ENCODE measurements at regions not wholly inside any gene's neighbourhood (a gene's known extent, or its start where the extent isn't known, plus 50 kb on each side); places are given as distances from the start of the nearest gene placed in this dataset.
"Not testable (repeated sequence)": the region's sequence is repeated elsewhere in the genome, so short reads cannot be mapped to it uniquely, and the experiment has no call there.

GRCh38 chr4:156545003-156545785 is 426.4 kb downstream of the PDGFC start:
- DNase-seq (ENCODE audit: low read depth), result peak; percentile 53

- DNase-seq (ENCODE audit: low read depth), result no peak
Measured at GRCh38 chr4:156539376-156539775, 432.2 kb downstream of the PDGFC start.

- DNase-seq (ENCODE audit: low read depth), result no peak
Measured at GRCh38 chr4:156538651-156539257, 432.8 kb downstream of the PDGFC start.

- no peak for DNase-seq (ENCODE audit: low read depth)
Measured at GRCh38 chr4:156538210-156538609, 433.4 kb downstream of the PDGFC start.

GRCh38 chr4:156537286-156537685 is 434.3 kb downstream of the PDGFC start:
- DNase-seq (ENCODE audit: low read depth), result no peak

- DNase-seq (ENCODE audit: low read depth), result no peak
Measured at GRCh38 chr4:156536661-156537060, 434.9 kb downstream of the PDGFC start.

- no peak for DNase-seq (ENCODE audit: low read depth)
Measured at GRCh38 chr4:156534205-156534604, 437.4 kb downstream of the PDGFC start.

GRCh38 chr4:156528216-156528615 is 443.4 kb downstream of the PDGFC start:
- peak; percentile 7 for DNase-seq (ENCODE audit: low read depth)

- no peak for DNase-seq (ENCODE audit: low read depth)
Measured at GRCh38 chr4:156527237-156527993, 444.2 kb downstream of the PDGFC start.

GRCh38 chr4:156523991-156524390 is 447.6 kb downstream of the PDGFC start:
- no peak for DNase-seq (ENCODE audit: low read depth)

- DNase-seq (ENCODE audit: low read depth), result no peak
Measured at GRCh38 chr4:156523492-156523891, 448.1 kb downstream of the PDGFC start.

GRCh38 chr4:156521631-156522030 is 450.0 kb downstream of the PDGFC start:
- DNase-seq (ENCODE audit: low read depth), result no peak

GRCh38 chr4:156517956-156518355 is 453.6 kb downstream of the PDGFC start:
- DNase-seq (ENCODE audit: low read depth), result no peak

- no peak for DNase-seq (ENCODE audit: low read depth)
Measured at GRCh38 chr4:156517546-156517945, 454.1 kb downstream of the PDGFC start.

- no peak for DNase-seq (ENCODE audit: low read depth)
Measured at GRCh38 chr4:156516698-156517097, 454.9 kb downstream of the PDGFC start.

GRCh38 chr4:156515295-156515694 is 456.3 kb downstream of the PDGFC start:
- DNase-seq (ENCODE audit: low read depth), result peak; percentile 15

- no peak for DNase-seq (ENCODE audit: low read depth)
Measured at GRCh38 chr4:156512622-156513021, 459.0 kb downstream of the PDGFC start.

- DNase-seq (ENCODE audit: low read depth), result not testable (repeated sequence)
Measured at GRCh38 chr4:156509921-156510320, 461.7 kb downstream of the PDGFC start.

- DNase-seq (ENCODE audit: low read depth), result peak; percentile 87
Measured at GRCh38 chr4:156505341-156505955, 466.2 kb downstream of the PDGFC start.

- DNase-seq (ENCODE audit: low read depth), result no peak
Measured at GRCh38 chr4:156503119-156503518, 468.5 kb downstream of the PDGFC start.

GRCh38 chr4:156501962-156502361 is 469.6 kb downstream of the PDGFC start:
- no peak for DNase-seq (ENCODE audit: low read depth)

GRCh38 chr4:156499684-156500083 is 471.9 kb downstream of the PDGFC start:
- no peak for DNase-seq (ENCODE audit: low read depth)

GRCh38 chr4:156497486-156497885 is 474.1 kb downstream of the PDGFC start:
- DNase-seq (ENCODE audit: low read depth), result no peak

Measured in amniotic epithelial cell (primary cell).